ENCODE measurements at regions not wholly inside any gene's neighbourhood (a gene's known extent, or its start where the extent isn't known, plus 50 kb on each side); places are given as distances from the start of the nearest gene placed in this dataset.
"Not testable (repeated sequence)": the region's sequence is repeated elsewhere in the genome, so short reads cannot be mapped to it uniquely, and the experiment has no call there.

- no peaks in the 10 kb centered on the region for H3K27me3 ChIP-seq (ENCODE audit: control insufficient read depth, insufficient read depth, low read length)
- no peak overlapping the region for H3K4me3 ChIP-seq (ENCODE audit: low read depth, low read length)
- TF ChIP-seq CTCF (IDR thresholded peaks at IDR 0.05; ENCODE audit: insufficient read depth, low read depth, low read length) = no peak
- ChIA-PET POLR2A (no interaction called here), CTCF (no interaction called here)
- H3K36me3 ChIP-seq (ENCODE audit: control insufficient read depth, insufficient read depth, low read length) = no peaks in the 10 kb centered on the region
- no peak for DNase-seq (ENCODE audit: low read depth)
These were observed 484.0 kb downstream of the PRDM9 start for GRCh38 chr5:23991406-23991805.

GRCh38 chr5:23994581-23995370 lies 487.4 kb downstream of the PRDM9 start:
- POLR2A ChIA-PET = no interaction called here
- CTCF ChIA-PET = interaction anchor here (1.0 kb wide), 1 partner anchor 15 kb away, joined by 3 read pairs; no protein-coding TSS in a partner anchor
- no peak for TF ChIP-seq CTCF (IDR thresholded peaks at IDR 0.05; ENCODE audit: insufficient read depth, low read depth, low read length)
- Histone ChIP-seq H3K27me3 (ENCODE audit: control insufficient read depth, insufficient read depth, low read length) (no peaks in the 10 kb centered on the region; the same call in 1 of the 2 replicates), H3K4me3 (ENCODE audit: low read depth, low read length) (no peak overlapping the region), H3K36me3 (ENCODE audit: control insufficient read depth, insufficient read depth, low read length) (no peaks in the 10 kb centered on the region)
- no peak for DNase-seq (ENCODE audit: low read depth)

GRCh38 chr5:23996525-23996924 lies 489.1 kb downstream of the PRDM9 start:
- Histone ChIP-seq H3K27me3 (ENCODE audit: control insufficient read depth, insufficient read depth, low read length) (no peaks in the 10 kb centered on the region; the same call in 1 of the 2 replicates), H3K4me3 (ENCODE audit: low read depth, low read length) (no peak overlapping the region), H3K36me3 (ENCODE audit: control insufficient read depth, insufficient read depth, low read length) (no peaks in the 10 kb centered on the region)
- POLR2A ChIA-PET = no interaction called here
- CTCF ChIA-PET = no interaction called here
- TF ChIP-seq CTCF (IDR thresholded peaks at IDR 0.05; ENCODE audit: insufficient read depth, low read depth, low read length) = no peak
- DNase-seq (ENCODE audit: low read depth) = no peak

GRCh38 chr5:24005384-24005783 lies 498.0 kb downstream of the PRDM9 start:
- no peak for TF ChIP-seq CTCF (IDR thresholded peaks at IDR 0.05; ENCODE audit: insufficient read depth, low read depth, low read length)
- no peak for DNase-seq (ENCODE audit: low read depth)
- Histone ChIP-seq H3K4me3 (ENCODE audit: low read depth, low read length) (no peak overlapping the region), H3K27me3 (ENCODE audit: control insufficient read depth, insufficient read depth, low read length) (no peaks in the 10 kb centered on the region), H3K36me3 (ENCODE audit: control insufficient read depth, insufficient read depth, low read length) (no peaks in the 10 kb centered on the region)
- ChIA-PET CTCF (no interaction called here), POLR2A (no interaction called here)

GRCh38 chr5:24017710-24018109 lies 510.3 kb downstream of the PRDM9 start:
- POLR2A ChIA-PET; H3K27me3 ChIP-seq (ENCODE audit: control insufficient read depth, insufficient read depth, low read length); H3K36me3 ChIP-seq (ENCODE audit: control insufficient read depth, insufficient read depth, low read length); CTCF ChIA-PET; H3K4me3 ChIP-seq (ENCODE audit: low read depth, low read length); DNase-seq (ENCODE audit: low read depth): not testable (repeated sequence)

GRCh38 chr5:24026288-24026687 lies 518.9 kb downstream of the PRDM9 start:
- CTCF ChIA-PET = no interaction called here
- POLR2A ChIA-PET = no interaction called here

More at GRCh38 chr5:24026288-24026687, 518.9 kb downstream of the PRDM9 start:
- TF ChIP-seq CTCF (IDR thresholded peaks at IDR 0.05; ENCODE audit: insufficient read depth, low read depth, low read length) = no peak
- H3K4me3 ChIP-seq (ENCODE audit: low read depth, low read length) = no peak overlapping the region
- H3K27me3 ChIP-seq (ENCODE audit: control insufficient read depth, insufficient read depth, low read length) = no peaks in the 10 kb centered on the region
- H3K36me3 ChIP-seq (ENCODE audit: control insufficient read depth, insufficient read depth, low read length) = no peaks in the 10 kb centered on the region
- no peak for DNase-seq (ENCODE audit: low read depth)
